ENCODE measurements at regions not wholly inside any gene's neighbourhood (a gene's known extent, or its start where the extent isn't known, plus 50 kb on each side); places are given as distances from the start of the nearest gene placed in this dataset.
A peak's percentile ranks its signal among the peaks of the same experiment; 100 is the strongest.

DNA sequence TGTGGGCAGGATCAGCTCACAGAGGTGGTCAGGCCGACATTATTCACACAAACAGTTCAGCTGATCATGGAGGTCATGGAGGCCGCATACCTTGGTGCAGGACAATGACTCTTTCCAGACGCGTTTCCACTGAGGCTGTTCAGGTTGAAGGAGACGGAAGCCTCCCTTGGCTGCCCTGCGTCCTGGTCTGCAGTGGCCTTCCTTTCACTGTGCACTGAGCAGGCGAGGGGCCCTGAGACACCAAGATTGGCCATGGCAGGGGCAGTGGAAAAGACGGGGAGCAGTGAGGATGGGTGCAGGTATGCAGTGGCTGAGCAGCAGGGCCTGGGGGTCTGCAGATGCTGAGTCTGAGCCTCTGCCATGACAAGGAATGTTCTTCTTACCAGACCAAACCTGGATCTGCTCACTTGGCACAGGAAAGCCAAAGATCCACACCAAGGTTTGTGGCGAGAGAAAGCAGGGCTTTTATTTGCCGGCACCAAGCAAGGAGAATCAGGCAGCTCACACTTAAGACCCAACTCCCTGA, 263.3 kb downstream of the GLRX3 start:
- no peak for TF ChIP-seq CTCF (IDR thresholded peaks at IDR 0.05; ENCODE audit: borderline replicate concordance, extremely low read depth, insufficient read depth)
- peaks cover 0 to 11% (median 3%) of the 10 kb centered on the region in 3 donors for H3K9me3 ChIP-seq (ENCODE audit: control insufficient read depth in 2 of 3, insufficient read depth in 1 of 3, low read length in 3 of 3)
- no peaks in the 10 kb centered on the region for H3K4me1 ChIP-seq (ENCODE audit: control insufficient read depth in 2 of 3, insufficient read depth in 2 of 3, low read depth in 1 of 3, low read length in 3 of 3)
- no peaks in the 10 kb centered on the region for H3K36me3 ChIP-seq (ENCODE audit: control insufficient read depth in 2 of 3, insufficient read depth in 3 of 3, low read length in 3 of 3)
- DNase-seq (peak in 1 of 5 donors; percentile 12), FAIRE-seq (no peak)
- no peak overlapping the region for H3K27ac ChIP-seq (ENCODE audit: low read depth in 2 of 2, low read length in 2 of 2)
- no peak overlapping the region for H3K9ac ChIP-seq (ENCODE audit: low read length in 3 of 3)
- H3K27me3 ChIP-seq (ENCODE audit: control insufficient read depth, insufficient read depth, low read length), result no peaks in the 10 kb centered on the region
- no peak overlapping the region for H3K4me3 ChIP-seq (ENCODE audit: low read length in 3 of 3)
- intact Hi-C loops (cut with DNase I), result no loop called here

DNA sequence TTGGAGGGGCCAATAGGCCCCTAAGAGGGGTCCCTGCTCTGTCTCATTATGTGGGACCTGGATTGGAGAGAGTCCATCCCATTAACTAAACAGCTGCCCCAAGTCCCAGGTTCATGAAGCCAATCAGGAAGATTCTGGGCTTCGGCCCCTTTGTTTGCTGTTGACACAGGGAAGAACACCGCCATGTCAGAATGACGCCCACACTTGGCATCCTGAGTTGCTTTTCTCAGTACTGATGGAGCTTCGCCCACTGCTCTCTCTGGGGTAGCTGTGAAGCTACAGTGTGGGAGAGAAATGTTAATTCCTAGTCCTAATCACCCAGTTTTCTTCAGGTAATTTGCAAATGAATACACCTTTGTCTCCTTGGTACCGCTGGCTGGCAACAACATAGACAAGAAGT, 264.7 kb downstream of the GLRX3 start:
- DNase-seq, result peak in 1 of 5 donors; percentile 16
- H3K27ac ChIP-seq (ENCODE audit: low read depth in 2 of 2, low read length in 2 of 2), result no peak overlapping the region
- no peaks in the 10 kb centered on the region for H3K36me3 ChIP-seq (ENCODE audit: control insufficient read depth in 2 of 3, insufficient read depth in 3 of 3, low read length in 3 of 3)
- no peaks in the 10 kb centered on the region for H3K27me3 ChIP-seq (ENCODE audit: control insufficient read depth, insufficient read depth, low read length)
- H3K9me3 ChIP-seq (ENCODE audit: control insufficient read depth in 2 of 3, insufficient read depth in 1 of 3, low read length in 3 of 3), result peaks cover 0 to 8% (median 2%) of the 10 kb centered on the region in 3 donors
- TF ChIP-seq CTCF (IDR thresholded peaks at IDR 0.05; ENCODE audit: borderline replicate concordance, extremely low read depth, insufficient read depth), result no peak
- no peak for FAIRE-seq
- H3K9ac ChIP-seq (ENCODE audit: low read length in 3 of 3), result no peak overlapping the region
- no peak overlapping the region for H3K4me3 ChIP-seq (ENCODE audit: low read length in 3 of 3)
- H3K4me1 ChIP-seq (ENCODE audit: control insufficient read depth in 2 of 3, insufficient read depth in 2 of 3, low read depth in 1 of 3, low read length in 3 of 3), result no peaks in the 10 kb centered on the region
- intact Hi-C loops (cut with DNase I), result no loop called here

DNA sequence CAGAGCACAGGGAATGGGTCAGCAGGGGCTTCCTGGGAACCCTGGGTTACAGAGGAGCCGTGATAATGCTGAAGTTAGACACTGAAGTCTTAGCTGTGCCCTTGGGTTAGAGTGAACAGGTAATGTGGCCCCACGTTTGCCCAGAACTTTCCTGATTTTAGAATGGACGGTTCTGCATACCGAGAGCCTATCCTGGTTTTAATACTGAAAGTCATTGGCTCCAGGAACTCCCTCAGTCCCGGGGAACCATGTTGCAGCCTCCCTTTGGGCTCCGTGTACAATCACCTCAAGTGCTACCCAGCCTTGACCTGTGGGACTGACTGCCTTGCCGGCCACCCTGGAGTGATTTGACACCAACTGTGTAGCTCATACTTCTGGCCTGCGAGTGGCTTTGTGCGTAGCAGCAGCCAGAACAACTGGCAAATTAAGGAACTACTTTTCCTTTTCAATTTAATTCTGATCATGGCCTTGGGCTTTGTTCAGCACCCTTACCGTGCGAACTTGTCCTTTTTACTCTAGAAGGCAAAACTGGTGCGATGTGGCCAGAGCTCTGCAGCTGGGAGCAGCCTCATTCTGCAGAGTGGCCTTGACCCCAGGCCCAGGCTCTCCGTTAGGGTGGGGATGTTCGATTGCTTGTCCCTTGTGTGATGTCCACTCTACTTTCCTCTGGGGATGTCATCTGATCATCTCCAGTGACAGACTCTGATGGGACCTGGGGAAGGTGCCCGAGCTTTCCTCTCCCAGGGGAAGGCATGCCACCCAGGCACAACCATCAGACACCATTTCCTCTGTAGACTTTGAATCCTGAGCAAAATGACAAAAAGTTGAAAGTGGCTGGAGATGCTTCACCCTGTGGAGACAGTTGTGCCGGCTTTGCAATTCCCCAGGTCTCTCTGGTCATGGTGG, 265.9 kb downstream of the GLRX3 start:
- no peaks in the 10 kb centered on the region for H3K27me3 ChIP-seq (ENCODE audit: control insufficient read depth, insufficient read depth, low read length)
- TF ChIP-seq CTCF (IDR thresholded peaks at IDR 0.05; ENCODE audit: borderline replicate concordance, extremely low read depth, insufficient read depth), result no peak
- no peaks in the 10 kb centered on the region for H3K9me3 ChIP-seq (ENCODE audit: control insufficient read depth in 2 of 3, insufficient read depth in 1 of 3, low read length in 3 of 3)
- no peak overlapping the region for H3K4me3 ChIP-seq (ENCODE audit: low read length in 3 of 3)
- H3K4me1 ChIP-seq (ENCODE audit: control insufficient read depth in 2 of 3, insufficient read depth in 2 of 3, low read depth in 1 of 3, low read length in 3 of 3), result no peaks in the 10 kb centered on the region
- H3K9ac ChIP-seq (ENCODE audit: low read length in 3 of 3), result no peak overlapping the region
- H3K36me3 ChIP-seq (ENCODE audit: control insufficient read depth in 2 of 3, insufficient read depth in 3 of 3, low read length in 3 of 3), result no peaks in the 10 kb centered on the region
- no peak overlapping the region for H3K27ac ChIP-seq (ENCODE audit: low read depth in 2 of 2, low read length in 2 of 2)
- DNase-seq, result peak in 1 of 5 donors; percentile 12
- intact Hi-C loops (cut with DNase I), result no loop called here
- FAIRE-seq, result no peak
